IgD-negative memory B cell (primary cell): ENCODE measurements at regions not wholly inside any gene's neighbourhood (a gene's known extent, or its start where the extent isn't known, plus 50 kb on each side); places are given as distances from the start of the nearest gene placed in this dataset.
"Not testable (repeated sequence)": the region's sequence is repeated elsewhere in the genome, so short reads cannot be mapped to it uniquely, and the experiment has no call there.

Experiments used
- H3K27ac Mint-ChIP-seq, 3 donors: one replicate each; pipeline ENCODE4 v1.8.0; 2020 to 2022; ENCODE audit warnings: mild to moderate bottlenecking in 3 of 3, mixed read lengths in 3 of 3, moderate library complexity in 1 of 3
- H3K27me3 Mint-ChIP-seq: one replicate; pipeline ENCODE4 v1.8.0; 2021; ENCODE audit warnings: mixed read lengths
- H3K36me3 Mint-ChIP-seq: one replicate; pipeline ENCODE4 v1.8.0; 2020; ENCODE audit warnings: mild to moderate bottlenecking, mixed read lengths
- H3K4me1 Mint-ChIP-seq, 3 donors: one replicate each; pipeline ENCODE4 v1.8.0; 2020 to 2022; ENCODE audit warnings: mixed read lengths in 3 of 3, mild to moderate bottlenecking in 1 of 3
- H3K4me3 Mint-ChIP-seq, 4 donors: one replicate each; pipeline ENCODE4 v1.8.0; 2020 to 2022; ENCODE audit warnings: mild to moderate bottlenecking in 4 of 4, mixed read lengths in 4 of 4, moderate library complexity in 3 of 4
- H3K9me3 Mint-ChIP-seq, 3 donors: one replicate each; pipeline ENCODE4 v1.8.0; 2020 to 2021; ENCODE audit warnings: mixed read lengths in 3 of 3, mild to moderate bottlenecking in 1 of 3

DNA sequence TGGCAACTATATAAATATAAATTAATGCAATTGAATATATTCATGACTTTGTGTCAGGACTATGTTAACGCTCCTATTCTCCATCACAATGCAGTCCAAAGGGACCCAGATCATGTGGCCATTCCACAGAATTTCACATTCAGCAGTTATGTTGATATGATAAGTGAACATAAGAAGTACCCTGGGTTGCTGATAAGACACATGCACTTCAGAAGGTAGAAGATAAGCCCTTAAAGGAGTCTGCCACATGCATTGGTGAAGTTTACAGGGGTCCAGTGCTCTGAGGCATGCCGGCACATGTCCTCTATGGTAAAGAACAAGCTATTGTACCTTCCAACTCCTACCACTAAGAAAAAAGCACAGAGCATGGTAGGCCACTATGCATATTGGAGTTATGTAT lies 76.4 kb downstream of the PHAX start:
- H3K27me3 Mint-ChIP-seq, result no peaks in the 10 kb centered on the region
- no peak overlapping the region for H3K4me3 Mint-ChIP-seq
- peaks cover 0 to 3% (median 3%) of the 10 kb centered on the region in 3 donors for H3K4me1 Mint-ChIP-seq
- H3K9me3 Mint-ChIP-seq, result no peaks in the 10 kb centered on the region
- H3K36me3 Mint-ChIP-seq, result peaks cover 4% of the 10 kb centered on the region
- no peak overlapping the region for H3K27ac Mint-ChIP-seq

DNA sequence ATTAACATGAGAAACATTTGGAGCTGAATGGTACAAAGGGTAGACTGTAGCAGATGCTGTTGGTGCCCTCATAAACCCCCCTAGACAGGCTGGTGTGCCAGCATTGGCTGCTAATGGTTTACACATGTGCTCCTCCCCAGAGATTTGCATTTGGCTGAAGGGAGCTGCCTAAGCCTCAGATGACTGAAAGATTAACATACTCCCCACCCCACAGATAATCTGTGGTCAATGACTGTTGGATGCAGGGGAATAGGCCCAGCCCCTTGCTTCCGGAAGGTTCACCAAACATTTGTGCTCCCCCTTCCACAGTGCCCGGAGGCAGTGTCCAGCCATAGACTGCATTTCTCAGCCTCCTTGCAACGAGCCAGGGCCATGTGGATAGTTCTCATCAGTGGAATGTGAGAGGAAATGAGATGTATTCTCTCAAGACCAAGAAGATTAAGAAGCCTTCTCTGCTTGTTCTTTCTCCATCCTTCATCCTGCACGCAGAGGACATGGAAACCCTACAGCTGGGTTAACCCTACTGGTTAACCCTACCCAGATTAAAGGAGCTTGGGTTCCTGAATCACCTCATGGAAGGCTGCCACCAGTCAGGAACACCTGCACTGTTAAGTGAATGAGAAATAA lies 79.6 kb downstream of the PHAX start:
- H3K4me3 Mint-ChIP-seq, result no peak overlapping the region
- peaks cover 4% of the 10 kb centered on the region for H3K36me3 Mint-ChIP-seq
- no peak overlapping the region for H3K27ac Mint-ChIP-seq
- peaks cover 0 to 6% (median 4%) of the 10 kb centered on the region in 3 donors for H3K4me1 Mint-ChIP-seq
- H3K27me3 Mint-ChIP-seq, result peaks cover 3% of the 10 kb centered on the region
- H3K9me3 Mint-ChIP-seq, result no peaks in the 10 kb centered on the region

DNA sequence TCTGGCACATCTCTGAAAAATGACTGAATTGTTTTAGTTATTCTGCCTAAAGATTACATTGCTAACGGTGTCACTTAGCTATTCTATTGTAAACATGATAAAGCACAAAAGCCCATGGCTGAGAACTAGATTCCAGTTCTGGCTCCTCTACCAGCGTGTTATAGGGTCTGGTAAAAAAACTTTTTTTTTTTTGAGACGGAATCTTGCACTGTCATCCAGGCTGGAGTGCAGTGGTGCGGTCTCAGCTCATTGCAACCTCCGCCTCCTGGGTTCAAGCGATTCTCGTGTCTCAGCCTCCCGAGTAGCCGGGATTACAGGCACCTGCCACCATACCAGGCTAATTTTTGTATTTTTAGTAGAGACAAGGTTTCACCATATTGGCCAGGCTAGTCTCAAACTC lies 80.6 kb downstream of the PHAX start:
- H3K4me3 Mint-ChIP-seq, H3K9me3 Mint-ChIP-seq, H3K27me3 Mint-ChIP-seq, H3K27ac Mint-ChIP-seq, H3K4me1 Mint-ChIP-seq, H3K36me3 Mint-ChIP-seq: not testable (repeated sequence)

DNA sequence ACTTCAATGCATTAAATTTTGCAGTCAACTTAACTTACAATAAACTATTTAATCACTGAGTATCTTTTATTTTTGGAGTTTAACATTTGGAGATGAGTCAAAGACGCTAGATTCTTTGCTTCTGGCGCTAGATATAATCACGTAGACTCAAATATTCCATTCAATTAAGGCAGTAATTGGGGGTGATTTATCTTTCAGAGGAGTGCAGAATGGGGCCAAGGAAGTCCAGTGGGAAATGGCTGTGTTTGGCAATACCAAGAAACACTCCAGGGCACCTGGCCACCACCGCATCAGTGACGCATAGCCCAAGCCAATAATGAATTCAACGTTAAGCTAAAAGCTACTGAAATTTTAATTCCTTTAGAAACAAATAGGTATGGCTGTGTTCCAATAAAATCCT lies 81.2 kb downstream of the PHAX start:
- Mint-ChIP-seq H3K4me1 (peaks cover 3 to 11% (median 8%) of the 10 kb centered on the region in 3 donors), H3K27ac (no peak overlapping the region), H3K9me3 (no peaks in the 10 kb centered on the region), H3K4me3 (no peak overlapping the region), H3K27me3 (peaks cover 5% of the 10 kb centered on the region), H3K36me3 (peaks cover 2% of the 10 kb centered on the region)

DNA sequence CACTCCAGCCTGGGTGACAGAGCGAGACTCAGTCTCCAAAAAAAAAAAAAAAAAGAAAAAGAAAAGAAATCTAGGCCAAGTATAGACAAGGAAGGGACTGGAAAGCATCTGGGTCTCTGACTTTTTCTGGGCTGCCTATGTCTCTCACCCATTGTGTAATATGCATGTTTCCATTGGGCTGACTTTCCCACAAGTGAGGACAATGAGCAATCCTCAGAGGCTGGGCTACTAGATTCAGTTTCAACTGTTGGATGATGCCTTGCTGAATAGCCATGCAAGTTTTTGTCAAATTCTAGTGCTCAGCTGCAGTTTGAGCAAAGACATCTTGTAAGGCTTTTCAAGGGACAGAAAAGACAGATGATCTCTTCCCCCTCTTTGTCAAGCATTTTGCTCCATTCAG lies 82.1 kb downstream of the PHAX start:
- Mint-ChIP-seq H3K9me3 (no peaks in the 10 kb centered on the region), H3K27me3 (peaks cover 5% of the 10 kb centered on the region), H3K27ac (no peak overlapping the region), H3K4me1 (peaks cover 3 to 11% (median 8%) of the 10 kb centered on the region in 3 donors), H3K4me3 (no peak overlapping the region), H3K36me3 (peaks cover 2% of the 10 kb centered on the region)

DNA sequence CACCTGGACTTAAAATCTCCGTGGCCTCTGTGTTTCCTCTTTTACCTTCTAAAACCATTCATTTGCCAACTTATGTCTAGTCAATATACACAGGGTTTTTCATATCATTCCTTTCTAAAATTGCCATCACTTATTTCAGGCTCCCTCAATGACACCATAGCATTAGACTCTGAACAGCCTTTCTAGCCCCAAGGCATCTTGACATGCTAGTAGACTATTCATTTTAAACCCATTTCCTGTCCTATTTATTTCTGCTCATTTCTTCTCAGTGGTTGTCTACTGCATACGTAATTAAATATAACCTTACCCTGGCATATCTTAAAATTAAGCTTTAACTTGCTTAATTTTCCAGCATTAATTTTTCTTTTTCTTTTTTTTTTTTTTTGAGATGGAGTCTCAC lies 83.2 kb downstream of the PHAX start:
- Mint-ChIP-seq H3K9me3 (no peaks in the 10 kb centered on the region), H3K27ac (no peak overlapping the region), H3K4me1 (peaks cover 3 to 11% (median 8%) of the 10 kb centered on the region in 3 donors), H3K27me3 (peaks cover 5% of the 10 kb centered on the region), H3K4me3 (no peak overlapping the region), H3K36me3 (peaks cover 1% of the 10 kb centered on the region)

DNA sequence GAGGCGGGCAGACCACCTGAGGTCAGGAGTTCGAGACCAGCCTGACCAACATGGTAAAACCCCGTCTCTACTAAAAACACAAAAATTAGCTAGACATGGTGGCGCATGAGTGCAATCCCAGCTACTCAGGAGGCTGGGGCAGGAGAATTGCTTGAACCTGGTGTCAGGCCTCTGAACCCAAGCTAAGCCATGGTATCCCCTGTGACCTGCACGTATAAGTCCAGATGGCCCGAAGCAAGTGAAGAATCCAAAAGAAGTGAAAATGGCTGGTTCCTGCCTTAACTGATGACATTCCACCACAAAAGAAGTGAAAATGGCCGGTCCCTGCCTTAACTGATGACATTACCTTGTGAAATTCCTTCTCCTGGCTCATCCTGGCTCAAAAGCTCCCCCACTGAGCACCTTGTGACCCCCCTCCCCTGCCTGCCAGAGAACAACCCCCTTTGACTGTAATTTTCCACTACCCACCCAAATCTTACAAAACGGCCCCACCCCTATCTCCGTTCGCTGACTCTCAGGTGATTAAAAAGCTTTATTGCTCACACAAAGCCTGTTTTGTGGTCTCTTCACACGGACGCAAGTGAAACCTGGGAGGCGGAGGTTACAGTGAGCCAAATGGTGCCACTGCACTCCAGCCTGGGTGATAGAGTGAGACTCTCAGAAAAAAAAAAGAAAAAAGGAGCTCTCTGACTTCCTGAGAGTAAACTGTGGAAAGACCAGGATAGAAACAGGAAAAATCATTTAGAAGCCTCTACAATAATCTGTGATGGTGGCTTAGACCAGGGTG lies 84.1 kb downstream of the PHAX start:
- not testable (repeated sequence) for H3K9me3 Mint-ChIP-seq, H3K36me3 Mint-ChIP-seq, H3K27ac Mint-ChIP-seq, H3K27me3 Mint-ChIP-seq, H3K4me3 Mint-ChIP-seq
- H3K4me1 Mint-ChIP-seq, result peaks cover 3 to 11% (median 8%) of the 10 kb centered on the region in 3 donors

DNA sequence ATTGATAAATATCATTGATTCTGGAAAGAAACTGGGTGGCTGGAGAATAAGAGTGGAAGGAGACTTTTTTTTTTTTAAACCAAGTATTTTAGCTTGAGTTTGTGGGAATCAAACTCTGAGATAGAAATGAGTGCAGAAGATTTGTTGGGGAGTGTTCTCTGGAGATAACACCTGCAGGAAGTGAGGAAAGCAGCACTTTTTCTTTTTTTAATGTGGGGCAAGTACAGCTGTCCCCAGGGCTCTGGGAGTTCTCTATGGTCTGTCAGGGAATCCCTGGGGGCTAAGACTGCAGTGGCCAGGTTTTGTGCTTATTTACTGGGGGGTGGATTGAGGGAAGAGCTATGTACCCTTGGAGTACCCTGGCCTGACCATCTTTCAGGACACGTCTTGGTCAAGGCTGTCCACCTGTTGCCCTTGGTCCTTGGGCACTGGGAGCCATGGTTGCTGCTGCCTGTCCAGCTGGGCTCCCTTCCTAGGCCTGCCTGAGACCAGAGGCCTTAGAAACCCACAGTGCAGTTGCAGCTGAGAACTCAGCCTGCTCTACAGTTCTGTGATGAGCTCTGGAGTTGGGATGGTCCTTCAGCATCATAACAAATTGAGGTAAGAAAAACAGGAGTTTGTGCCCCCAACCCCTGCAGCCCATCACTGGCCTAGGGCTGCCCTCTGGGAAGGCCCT lies 85.8 kb downstream of the PHAX start:
- no peaks in the 10 kb centered on the region for H3K9me3 Mint-ChIP-seq
- H3K27me3 Mint-ChIP-seq, result peaks cover 5% of the 10 kb centered on the region
- H3K36me3 Mint-ChIP-seq, result no peaks in the 10 kb centered on the region
- no peak overlapping the region for H3K27ac Mint-ChIP-seq
- peaks cover 3 to 11% (median 8%) of the 10 kb centered on the region in 3 donors for H3K4me1 Mint-ChIP-seq
- peak overlapping the region in 1 of 4 donors; percentile 19 for H3K4me3 Mint-ChIP-seq

DNA sequence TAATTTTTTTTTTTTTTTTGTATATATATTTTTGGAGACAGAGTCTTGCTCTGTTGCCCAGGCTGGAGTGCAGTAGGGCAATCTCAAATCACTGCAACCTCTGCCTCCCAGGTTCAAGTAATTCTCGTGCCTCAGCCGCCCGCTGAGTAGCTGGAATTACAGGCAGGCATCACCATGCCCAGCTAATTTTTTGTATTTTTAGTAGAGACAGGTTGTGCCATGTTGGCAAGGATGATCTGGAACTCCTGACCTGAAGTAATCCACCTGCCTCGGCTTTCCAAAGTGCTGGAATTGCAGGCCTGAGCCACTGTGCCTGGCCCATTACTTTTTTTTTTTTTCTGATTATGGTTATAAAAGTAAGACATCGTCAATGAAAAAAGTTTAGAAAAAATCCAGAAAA lies 84.0 kb upstream of the LMNB1 start:
- Mint-ChIP-seq H3K36me3 (no peaks in the 10 kb centered on the region), H3K27me3 (no peaks in the 10 kb centered on the region), H3K4me3 (no peak overlapping the region), H3K4me1 (no peaks in the 10 kb centered on the region), H3K9me3 (no peaks in the 10 kb centered on the region), H3K27ac (no peak overlapping the region)

DNA sequence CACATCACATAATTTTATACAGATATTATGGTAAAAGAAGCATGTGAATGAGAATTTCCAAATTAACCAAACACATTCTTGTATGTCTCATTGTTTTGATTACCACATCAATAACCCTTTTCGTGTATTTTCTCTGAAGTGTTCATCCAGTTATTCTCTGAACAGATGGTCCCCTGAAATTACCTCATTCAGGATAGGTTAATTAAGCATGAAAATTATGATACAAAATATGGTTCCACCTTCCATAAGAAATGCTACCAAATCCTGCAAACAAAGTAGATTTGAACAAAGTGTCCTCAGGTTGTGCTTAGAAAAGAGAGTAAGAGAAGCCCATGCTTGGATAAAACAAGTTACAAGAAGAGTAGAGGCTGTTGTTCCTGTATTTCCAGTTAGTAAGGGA lies 83.1 kb upstream of the LMNB1 start:
- no peaks in the 10 kb centered on the region for H3K27me3 Mint-ChIP-seq
- no peaks in the 10 kb centered on the region for H3K9me3 Mint-ChIP-seq
- H3K4me3 Mint-ChIP-seq, result no peak overlapping the region
- H3K36me3 Mint-ChIP-seq, result no peaks in the 10 kb centered on the region
- H3K4me1 Mint-ChIP-seq, result no peaks in the 10 kb centered on the region
- H3K27ac Mint-ChIP-seq, result no peak overlapping the region

DNA sequence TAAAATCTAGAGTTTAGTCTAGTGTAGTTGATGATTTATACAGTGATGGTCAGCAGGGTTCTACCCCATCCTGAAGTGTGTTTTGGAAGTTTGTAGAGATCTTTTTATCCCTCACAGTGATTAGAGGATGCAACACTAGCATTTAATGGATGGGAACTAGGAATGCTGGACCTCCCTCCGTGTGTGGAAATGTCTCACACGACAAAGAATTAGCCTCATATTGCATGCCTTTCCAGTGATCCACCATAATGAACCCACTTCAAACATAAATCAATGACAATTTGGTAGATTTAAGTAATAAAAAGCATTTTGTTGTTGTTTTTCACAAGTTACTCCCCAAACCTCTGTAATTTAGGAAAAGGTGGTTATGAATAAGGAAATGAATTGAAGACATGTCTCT lies 82.5 kb upstream of the LMNB1 start:
- H3K4me1 Mint-ChIP-seq, result no peaks in the 10 kb centered on the region
- no peak overlapping the region for H3K27ac Mint-ChIP-seq
- H3K27me3 Mint-ChIP-seq, result no peaks in the 10 kb centered on the region

DNA sequence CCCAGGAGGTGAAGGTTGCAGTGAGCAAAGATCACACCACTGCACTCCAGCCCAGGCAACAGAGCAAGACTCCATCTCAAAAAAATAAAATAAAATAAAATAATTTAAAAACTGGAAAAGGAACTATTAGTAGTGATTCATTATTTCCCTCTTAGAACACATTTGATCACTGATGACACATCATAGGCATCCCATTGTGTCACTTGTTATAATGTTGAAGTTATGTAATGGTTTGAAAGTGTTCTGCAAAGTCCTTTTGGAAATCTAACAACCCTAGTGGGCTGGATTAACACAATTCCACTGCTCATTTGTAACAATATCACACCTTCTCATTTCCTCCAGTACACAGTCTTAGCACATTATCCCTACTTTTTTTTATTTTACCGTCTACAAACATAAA lies 81.8 kb upstream of the LMNB1 start:
- Mint-ChIP-seq H3K36me3 (no peaks in the 10 kb centered on the region), H3K4me3 (no peak overlapping the region), H3K27ac (no peak overlapping the region), H3K27me3 (no peaks in the 10 kb centered on the region), H3K4me1 (no peaks in the 10 kb centered on the region), H3K9me3 (no peaks in the 10 kb centered on the region)

More for the DNA sequence above, 82.5 kb upstream of the LMNB1 start:
- H3K36me3 Mint-ChIP-seq, result no peaks in the 10 kb centered on the region
- no peak overlapping the region for H3K4me3 Mint-ChIP-seq
- H3K9me3 Mint-ChIP-seq, result no peaks in the 10 kb centered on the region

DNA sequence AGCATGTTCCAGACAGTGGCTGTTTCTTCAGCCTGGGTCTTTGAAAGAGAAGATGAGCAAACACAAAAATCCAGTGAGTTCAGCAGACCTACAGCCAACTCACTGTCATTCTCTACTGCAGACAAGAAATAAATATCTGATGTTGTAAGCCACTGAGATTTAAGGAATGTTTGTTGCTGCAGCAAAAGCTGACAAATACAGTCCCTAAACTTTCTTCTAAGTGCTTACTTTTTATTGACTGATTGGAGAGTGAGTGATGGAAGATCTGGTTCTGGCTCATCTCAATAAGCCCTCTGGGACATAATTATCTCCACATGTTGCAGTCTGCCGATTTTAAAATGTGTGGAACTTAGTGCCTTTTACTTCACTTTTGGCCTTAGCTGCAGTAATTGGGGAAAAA lies 69.9 kb upstream of the LMNB1 start:
- Mint-ChIP-seq H3K36me3 (peaks cover 2% of the 10 kb centered on the region), H3K27ac (no peak overlapping the region), H3K4me1 (no peaks in the 10 kb centered on the region), H3K4me3 (no peak overlapping the region), H3K9me3 (no peaks in the 10 kb centered on the region), H3K27me3 (peaks cover 1% of the 10 kb centered on the region)

DNA sequence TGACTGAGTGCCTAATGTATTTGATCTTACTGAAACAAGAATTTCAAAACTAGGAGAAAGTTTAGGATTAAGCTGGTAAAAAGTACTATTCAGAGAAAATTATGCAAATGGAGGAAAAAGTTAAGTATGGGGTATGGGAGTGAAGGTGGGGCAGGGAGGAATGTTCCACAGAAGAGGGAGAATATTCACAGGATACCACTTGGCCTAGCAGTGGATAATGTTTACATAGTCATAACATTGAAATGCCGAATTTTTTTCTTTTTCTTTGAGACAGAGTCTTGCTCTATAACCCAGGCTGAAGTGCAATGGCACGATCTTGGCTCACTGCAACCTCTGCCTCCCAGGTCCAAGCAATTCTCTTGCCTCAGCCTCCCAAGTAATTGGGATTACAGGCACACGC lies 61.2 kb upstream of the LMNB1 start:
- Mint-ChIP-seq H3K27ac (no peak overlapping the region), H3K27me3 (no peaks in the 10 kb centered on the region)

DNA sequence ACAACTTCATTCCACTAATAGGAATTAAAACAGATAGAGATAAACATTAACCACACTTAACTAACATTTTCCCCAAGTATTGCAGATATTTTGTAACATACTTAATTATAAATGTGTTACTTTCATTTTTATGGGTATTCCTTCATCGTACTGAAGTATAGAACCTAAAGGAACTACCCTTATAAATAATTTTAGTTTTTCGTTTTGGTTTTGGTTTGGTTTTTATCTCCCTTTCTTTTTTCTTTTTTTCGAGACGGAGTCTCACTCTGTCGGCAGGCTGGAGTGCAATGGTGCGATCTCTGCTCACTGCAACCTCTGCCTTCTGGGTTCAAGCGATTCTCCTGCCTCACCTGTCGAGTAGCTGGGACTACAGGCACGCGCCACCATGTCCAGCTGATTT lies 60.1 kb upstream of the LMNB1 start:
- no peak overlapping the region for H3K27ac Mint-ChIP-seq
- H3K36me3 Mint-ChIP-seq, result no peaks in the 10 kb centered on the region
- no peak overlapping the region for H3K4me3 Mint-ChIP-seq
- peaks cover 3 to 7% (median 6%) of the 10 kb centered on the region in 3 donors for H3K4me1 Mint-ChIP-seq
- H3K9me3 Mint-ChIP-seq, result peaks cover 0 to 3% (median 0%) of the 10 kb centered on the region in 3 donors
- H3K27me3 Mint-ChIP-seq, result no peaks in the 10 kb centered on the region

More for the DNA sequence above, 61.2 kb upstream of the LMNB1 start:
- Mint-ChIP-seq H3K4me1 (peaks cover 3 to 7% (median 6%) of the 10 kb centered on the region in 3 donors), H3K9me3 (peaks cover 0 to 3% (median 0%) of the 10 kb centered on the region in 3 donors), H3K4me3 (no peak overlapping the region), H3K36me3 (peaks cover 2% of the 10 kb centered on the region)
